ENCODE measurements at regions not wholly inside any gene's neighbourhood (a gene's known extent, or its start where the extent isn't known, plus 50 kb on each side); places are given as distances from the start of the nearest gene placed in this dataset.

DNA sequence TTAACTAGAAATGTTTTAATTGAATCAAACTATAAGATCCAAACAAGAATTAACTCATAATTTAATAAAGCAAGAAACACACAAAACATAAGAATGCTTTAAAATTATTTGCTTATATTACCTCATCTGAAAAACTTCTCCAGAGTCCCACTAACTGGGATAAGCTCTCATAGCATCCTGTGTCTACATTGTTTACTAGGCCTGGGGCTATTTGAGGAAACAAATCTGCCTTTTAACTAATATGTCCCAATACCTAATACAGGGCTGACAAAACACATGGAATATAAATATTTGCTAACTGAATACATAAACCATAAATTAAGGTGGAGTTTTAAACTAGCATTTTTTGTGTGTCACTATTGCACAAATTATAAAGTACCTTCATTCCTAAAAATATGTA, 1399.8 kb upstream of the SLC10A2 start:
- TF ChIP-seq, protein P1, sequence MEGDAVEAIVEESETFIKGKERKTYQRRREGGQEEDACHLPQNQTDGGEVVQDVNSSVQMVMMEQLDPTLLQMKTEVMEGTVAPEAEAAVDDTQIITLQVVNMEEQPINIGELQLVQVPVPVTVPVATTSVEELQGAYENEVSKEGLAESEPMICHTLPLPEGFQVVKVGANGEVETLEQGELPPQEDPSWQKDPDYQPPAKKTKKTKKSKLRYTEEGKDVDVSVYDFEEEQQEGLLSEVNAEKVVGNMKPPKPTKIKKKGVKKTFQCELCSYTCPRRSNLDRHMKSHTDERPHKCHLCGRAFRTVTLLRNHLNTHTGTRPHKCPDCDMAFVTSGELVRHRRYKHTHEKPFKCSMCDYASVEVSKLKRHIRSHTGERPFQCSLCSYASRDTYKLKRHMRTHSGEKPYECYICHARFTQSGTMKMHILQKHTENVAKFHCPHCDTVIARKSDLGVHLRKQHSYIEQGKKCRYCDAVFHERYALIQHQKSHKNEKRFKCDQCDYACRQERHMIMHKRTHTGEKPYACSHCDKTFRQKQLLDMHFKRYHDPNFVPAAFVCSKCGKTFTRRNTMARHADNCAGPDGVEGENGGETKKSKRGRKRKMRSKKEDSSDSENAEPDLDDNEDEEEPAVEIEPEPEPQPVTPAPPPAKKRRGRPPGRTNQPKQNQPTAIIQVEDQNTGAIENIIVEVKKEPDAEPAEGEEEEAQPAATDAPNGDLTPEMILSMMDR (IDR thresholded peaks at IDR 0.05) = no peak
- no peak for TF ChIP-seq POLR2A (IDR thresholded peaks at IDR 0.05)
